Neural progenitor cell (in vitro differentiated cells): ENCODE measurements at regions not wholly inside any gene's neighbourhood (a gene's known extent, or its start where the extent isn't known, plus 50 kb on each side); places are given as distances from the start of the nearest gene placed in this dataset.
"Not testable (repeated sequence)": the region's sequence is repeated elsewhere in the genome, so short reads cannot be mapped to it uniquely, and the experiment has no call there.

Experiments used
- DNase-seq: peaks from one replicate; pipeline ENCODE4 v3.0.0-alpha.2; 2016; ENCODE audit warnings: low spot score
- H2AFZ ChIP-seq: fragments of 200-600 bp; sonication (generic); replicated peaks from 2 replicates; pipeline ENCODE4 v1.6.1; 2016; ENCODE audit warnings: antibody characterized with exemption
- H3F3A ChIP-seq: fragments of 200-600 bp; sonication (generic); 2 replicates; pipeline ENCODE4 v1.6.1; 2016; ENCODE audit warnings: antibody characterized with exemption, low read depth
- H3K27ac ChIP-seq: fragments of 200-600 bp; sonication (generic); 2 replicates; pipeline ENCODE4 v1.5.1; 2016; ENCODE audit warnings: mild to moderate bottlenecking
- H3K27me3 ChIP-seq: fragments of 200-600 bp; sonication (generic); 2 replicates; pipeline ENCODE4 v1.6.1; 2016; ENCODE audit warnings: mild to moderate bottlenecking, moderate library complexity
- H3K36me3 ChIP-seq: fragments of 200-600 bp; sonication (generic); 2 replicates; pipeline ENCODE4 v1.5.1; 2016
- H3K4me1 ChIP-seq: fragments of 200-600 bp; sonication (generic); 2 replicates; pipeline ENCODE4 v1.6.1; 2016; ENCODE audit warnings: mixed run types
- H3K4me2 ChIP-seq: fragments of 200-600 bp; sonication (generic); 2 replicates; pipeline ENCODE4 v1.6.1; 2016
- H3K4me3 ChIP-seq: fragments of 200-600 bp; sonication (generic); 2 replicates; pipeline ENCODE4 v1.5.1; 2016
- H3K79me2 ChIP-seq: fragments of 200-600 bp; sonication (generic); 2 replicates; pipeline ENCODE4 v1.6.1; 2016; ENCODE audit warnings: low read depth
- H3K9ac ChIP-seq: fragments of 200-600 bp; sonication (generic); 2 replicates; pipeline ENCODE4 v1.6.1; 2016
- H3K9me3 ChIP-seq: fragments of 200-600 bp; sonication (generic); 2 replicates; pipeline ENCODE4 v1.5.1; 2016; ENCODE audit warnings: low read depth
- H4K20me1 ChIP-seq: fragments of 200-600 bp; sonication (generic); 2 replicates; pipeline ENCODE4 v1.6.1; 2016; ENCODE audit warnings: low read depth
- H3K27ac Mint-ChIP-seq: 3 replicates; pipeline ENCODE4 v1.8.0; 2021; ENCODE audit warnings: mixed read lengths
- H3K27me3 Mint-ChIP-seq: 2 replicates; pipeline ENCODE4 v1.8.0; 2022; ENCODE audit warnings: low read depth, mild to moderate bottlenecking, inconsistent platforms, moderate library complexity, mixed read lengths; ENCODE audit not compliant: insufficient read depth
- H3K36me3 Mint-ChIP-seq: 3 replicates; pipeline ENCODE4 v1.8.0; 2021; ENCODE audit warnings: mixed read lengths
- H3K4me1 Mint-ChIP-seq: 3 replicates; pipeline ENCODE4 v1.8.0; 2021; ENCODE audit warnings: mixed read lengths
- H3K4me3 Mint-ChIP-seq: 3 replicates; pipeline ENCODE4 v1.8.0; 2021; ENCODE audit warnings: mild to moderate bottlenecking, moderate library complexity, mixed read lengths
- H3K9me3 Mint-ChIP-seq: 3 replicates; pipeline ENCODE4 v1.8.0; 2020; ENCODE audit warnings: mixed read lengths
- CTCF ChIP-seq: fragments of 200-600 bp; sonication (generic); IDR thresholded peaks from 2 replicates; pipeline ENCODE4 v1.5.1; 2017; ENCODE audit warnings: antibody characterized with exemption, mild to moderate bottlenecking
- EZH2 ChIP-seq: fragments of 200-600 bp; sonication (generic); IDR thresholded peaks from 2 replicates; pipeline ENCODE4 v1.6.1; 2017; ENCODE audit warnings: antibody characterized with exemption, mild to moderate bottlenecking, moderate library complexity
- EZH2phosphoT487 ChIP-seq: fragments of 200-600 bp; sonication (generic); IDR thresholded peaks from 2 replicates; pipeline ENCODE4 v1.6.1; 2017; ENCODE audit warnings: antibody characterized with exemption

- DNase-seq = no peak
- no peaks in the 10 kb centered on the region for H3K79me2 ChIP-seq
- H3K27ac ChIP-seq = no peak overlapping the region
- H3K4me1 Mint-ChIP-seq = no peaks in the 10 kb centered on the region
- H3K9me3 ChIP-seq = no peaks in the 10 kb centered on the region
- H3K27ac Mint-ChIP-seq = no peak overlapping the region
- no peaks in the 10 kb centered on the region for H3K27me3 ChIP-seq
- no peaks in the 10 kb centered on the region for H4K20me1 ChIP-seq
- H3K36me3 Mint-ChIP-seq = no peaks in the 10 kb centered on the region
- no peak overlapping the region for H3K4me3 Mint-ChIP-seq
- no peaks in the 10 kb centered on the region for H3F3A ChIP-seq
- no peaks in the 10 kb centered on the region for H3K9me3 Mint-ChIP-seq
- TF ChIP-seq EZH2 = no peak
- no peak for TF ChIP-seq CTCF
- TF ChIP-seq EZH2phosphoT487 = no peak
- no peaks in the 10 kb centered on the region for H3K36me3 ChIP-seq
- no peak overlapping the region for H3K9ac ChIP-seq
- H3K27me3 Mint-ChIP-seq = no peaks in the 10 kb centered on the region
- no peak overlapping the region for H2AFZ ChIP-seq
- H3K4me3 ChIP-seq = no peak overlapping the region
- no peaks in the 10 kb centered on the region for H3K4me1 ChIP-seq
- H3K4me2 ChIP-seq = no peak overlapping the region
These were observed 142.3 kb upstream of the LRRTM4 start for GRCh38 chr2:77664491-77664890.

- Histone ChIP-seq H3K9ac (no peak overlapping the region), H2AFZ (no peak overlapping the region), H3K4me3 (no peak overlapping the region), H3K79me2 (no peaks in the 10 kb centered on the region), H3K27ac (no peak overlapping the region), H3K27me3 (no peaks in the 10 kb centered on the region), H3K4me2 (no peak overlapping the region), H3K4me1 (no peaks in the 10 kb centered on the region), H3F3A (no peaks in the 10 kb centered on the region), H4K20me1 (no peaks in the 10 kb centered on the region), H3K36me3 (no peaks in the 10 kb centered on the region), H3K9me3 (no peaks in the 10 kb centered on the region)
- DNase-seq = no peak
- no peaks in the 10 kb centered on the region for H3K27me3 Mint-ChIP-seq
- H3K36me3 Mint-ChIP-seq = no peaks in the 10 kb centered on the region
- TF ChIP-seq CTCF (no peak), EZH2phosphoT487 (no peak), EZH2 (no peak)
- H3K9me3 Mint-ChIP-seq = no peaks in the 10 kb centered on the region
- H3K4me1 Mint-ChIP-seq = no peaks in the 10 kb centered on the region
- H3K27ac Mint-ChIP-seq = peak overlapping the region; percentile 64
- no peak overlapping the region for H3K4me3 Mint-ChIP-seq
These were observed 144.2 kb upstream of the LRRTM4 start for GRCh38 chr2:77666251-77666980.

GRCh38 chr2:77684543-77685319 is 162.6 kb upstream of the LRRTM4 start:
- not testable (repeated sequence) for H3K27ac Mint-ChIP-seq, DNase-seq, H3K4me1 ChIP-seq, H3K4me3 Mint-ChIP-seq, H3K4me3 ChIP-seq, H4K20me1 ChIP-seq, H3K9me3 Mint-ChIP-seq, H3K79me2 ChIP-seq, H3K36me3 ChIP-seq, H3K4me1 Mint-ChIP-seq, H3K9ac ChIP-seq, H3K27me3 ChIP-seq, H3K9me3 ChIP-seq, H3K27me3 Mint-ChIP-seq, H3K27ac ChIP-seq, H3K4me2 ChIP-seq, H3F3A ChIP-seq, H2AFZ ChIP-seq, H3K36me3 Mint-ChIP-seq

GRCh38 chr2:77712601-77713000 is 190.4 kb upstream of the LRRTM4 start:
- no peaks in the 10 kb centered on the region for H3K9me3 Mint-ChIP-seq

More at GRCh38 chr2:77712601-77713000, 190.4 kb upstream of the LRRTM4 start:
- Histone ChIP-seq H4K20me1 (no peaks in the 10 kb centered on the region), H3K27ac (no peak overlapping the region), H3K9me3 (no peaks in the 10 kb centered on the region), H3K79me2 (no peaks in the 10 kb centered on the region), H3K9ac (no peak overlapping the region), H3K4me2 (no peak overlapping the region), H3K4me1 (peaks cover 3% of the 10 kb centered on the region), H3F3A (no peaks in the 10 kb centered on the region), H3K27me3 (no peaks in the 10 kb centered on the region), H3K36me3 (no peaks in the 10 kb centered on the region), H3K4me3 (no peak overlapping the region), H2AFZ (no peak overlapping the region)
- H3K27me3 Mint-ChIP-seq = no peaks in the 10 kb centered on the region
- H3K4me1 Mint-ChIP-seq = no peaks in the 10 kb centered on the region
- DNase-seq = no peak
- TF ChIP-seq EZH2phosphoT487 = no peak
- TF ChIP-seq EZH2 = no peak
- no peak for TF ChIP-seq CTCF
- no peaks in the 10 kb centered on the region for H3K36me3 Mint-ChIP-seq
- H3K27ac Mint-ChIP-seq = no peak overlapping the region
- no peak overlapping the region for H3K4me3 Mint-ChIP-seq
